Erythroblast (primary cell): ENCODE measurements at regions not wholly inside any gene's neighbourhood (a gene's known extent, or its start where the extent isn't known, plus 50 kb on each side); places are given as distances from the start of the nearest gene placed in this dataset.

Experiments used
- DNase-seq, 2 experiments: peaks; one replicate each; lab custom pipeline; 2025; lab: John Stamatoyannopoulos, UW
- GATA1 ChIP-seq: IDR thresholded peaks from 2 replicates; pipeline ENCODE4 v1.6.1; 2011; ENCODE audit warnings: low read depth, mild to moderate bottlenecking, control low read depth, low read length, moderate library complexity
- POLR2A ChIP-seq: IDR thresholded peaks from 2 replicates; pipeline ENCODE4 v1.6.1; 2011; ENCODE audit warnings: mild to moderate bottlenecking, low read length

DNA sequence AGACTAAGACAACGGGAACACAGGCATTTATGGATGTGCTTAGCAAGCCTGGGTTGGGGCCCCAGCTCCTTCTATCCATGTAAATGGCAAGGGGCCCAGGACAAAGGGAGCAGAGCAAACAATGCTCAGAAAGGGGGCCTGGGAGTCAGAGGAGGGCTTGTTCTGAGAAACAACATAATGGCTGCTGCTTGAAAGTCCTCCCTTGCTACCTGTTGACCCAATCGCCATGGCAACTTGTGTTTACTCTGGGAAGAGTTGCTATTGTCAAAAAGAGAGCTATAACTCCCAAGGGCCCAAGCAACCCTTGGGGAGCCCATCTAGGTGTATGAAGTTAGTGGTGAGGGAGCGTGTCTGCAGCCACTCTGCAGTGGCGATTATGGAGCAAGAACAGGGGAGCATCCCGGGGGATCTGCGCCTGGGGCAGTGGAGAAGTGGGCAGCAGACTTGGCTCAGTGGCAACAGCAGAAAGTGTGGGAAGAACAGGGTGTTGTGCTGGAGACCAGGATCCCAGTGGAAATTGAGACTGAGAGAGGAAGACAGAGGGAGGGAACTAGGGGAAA, 118.7 kb upstream of the NLRP1 start:
- TF ChIP-seq GATA1: no peak
- TF ChIP-seq POLR2A: no peak
- DNase-seq: no peak

DNA sequence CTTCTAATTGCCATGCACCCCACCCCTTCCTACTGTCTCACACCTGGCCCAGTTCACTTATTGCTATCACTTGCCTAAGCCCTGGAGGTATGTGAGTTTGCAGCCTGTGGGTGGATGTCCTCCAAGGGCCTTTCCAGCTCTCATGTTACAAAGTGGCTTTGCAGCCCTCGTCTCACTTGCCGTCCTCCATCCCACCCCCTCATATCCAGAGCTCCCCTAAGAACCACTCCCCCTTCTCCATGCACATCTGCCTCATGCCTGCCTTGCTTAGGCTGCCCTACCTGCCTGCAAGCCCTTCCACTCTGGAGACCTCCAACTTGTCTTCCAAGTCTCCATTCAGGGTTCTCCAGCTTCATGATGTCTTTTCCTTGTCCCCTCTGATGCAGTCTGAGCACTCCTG, 119.4 kb upstream of the NLRP1 start:
- TF ChIP-seq GATA1: no peak
- no peak for TF ChIP-seq POLR2A

DNA sequence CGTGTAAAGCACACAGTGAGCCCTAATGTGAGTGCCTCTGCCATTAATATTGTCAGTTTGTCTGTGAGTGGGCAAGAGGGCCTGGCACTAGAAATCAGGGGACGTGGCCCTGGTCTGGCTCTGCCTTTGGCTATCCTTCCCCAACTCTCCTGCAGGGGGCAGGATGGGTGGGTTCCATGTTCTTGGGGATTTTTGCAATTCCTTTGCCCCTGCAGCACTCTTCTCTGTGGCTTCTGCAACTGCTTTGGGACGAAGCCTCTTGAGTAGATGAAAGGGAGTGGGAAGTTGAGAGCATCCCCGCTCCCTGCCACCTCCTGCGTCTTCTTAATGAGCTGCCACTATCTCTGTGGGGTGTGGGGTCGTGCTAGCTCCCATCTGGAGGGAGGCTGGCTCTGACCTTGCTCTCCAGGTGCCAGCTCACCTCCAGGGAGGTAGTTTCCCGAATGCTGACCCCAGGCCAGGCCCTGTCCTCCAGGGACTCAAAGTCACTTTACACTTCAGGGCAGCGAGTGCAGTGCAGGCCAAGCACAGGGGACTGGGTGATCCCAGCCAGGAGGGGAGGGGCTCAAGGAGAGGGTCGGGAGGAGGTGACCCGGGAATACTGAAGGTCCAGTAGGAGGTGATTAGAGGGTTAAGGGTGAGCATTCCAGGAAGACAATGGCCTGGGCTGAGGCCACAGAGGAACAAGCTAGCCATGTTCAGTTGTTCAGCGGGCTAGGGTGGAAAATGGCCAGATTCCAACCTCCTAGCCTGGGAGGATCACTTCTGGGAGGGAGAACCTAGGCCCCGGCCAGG, 121.0 kb upstream of the NLRP1 start:
- TF ChIP-seq GATA1 (no peak), POLR2A (no peak)

More for the DNA sequence above, 119.4 kb upstream of the NLRP1 start:
- DNase-seq: no peak

DNA sequence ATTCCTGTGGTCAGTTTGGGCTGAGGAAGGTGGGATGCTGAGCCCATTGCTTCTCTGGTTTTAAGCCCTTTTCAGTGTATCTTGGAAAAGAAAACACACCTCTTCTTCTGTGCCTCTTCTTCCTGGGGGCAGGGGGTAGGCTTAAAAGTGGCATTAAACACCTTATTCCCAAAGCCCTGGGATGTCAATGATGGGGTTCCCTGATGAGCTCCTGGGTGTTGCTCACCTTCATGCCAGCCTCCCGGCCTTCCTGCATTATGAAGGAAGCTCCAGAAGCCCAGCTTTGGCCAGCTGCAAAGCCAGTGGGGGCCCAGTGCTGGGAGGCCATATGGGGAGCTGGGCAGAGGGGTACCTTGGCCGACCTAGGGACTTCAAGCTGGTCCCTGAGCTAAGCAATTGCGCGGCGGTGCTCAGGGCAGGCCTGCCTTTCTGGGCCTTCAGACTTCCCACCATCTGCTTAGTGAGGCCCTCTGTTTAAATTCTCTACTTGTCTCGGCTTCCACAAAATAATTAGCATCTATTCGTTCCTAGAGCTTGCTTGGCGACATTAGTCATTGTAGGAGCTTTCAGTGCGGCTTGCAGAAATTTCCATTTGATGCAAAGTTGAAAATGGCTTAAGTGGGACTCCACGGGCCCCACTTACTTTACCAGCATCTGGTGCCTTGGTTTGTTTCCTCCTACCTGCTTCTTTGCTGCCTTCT, 121.7 kb upstream of the NLRP1 start:
- DNase-seq: no peak
- TF ChIP-seq POLR2A (no peak), GATA1 (no peak)

More for the DNA sequence above, 121.0 kb upstream of the NLRP1 start:
- DNase-seq: peak in 1 of 2 experiments; percentile 3

DNA sequence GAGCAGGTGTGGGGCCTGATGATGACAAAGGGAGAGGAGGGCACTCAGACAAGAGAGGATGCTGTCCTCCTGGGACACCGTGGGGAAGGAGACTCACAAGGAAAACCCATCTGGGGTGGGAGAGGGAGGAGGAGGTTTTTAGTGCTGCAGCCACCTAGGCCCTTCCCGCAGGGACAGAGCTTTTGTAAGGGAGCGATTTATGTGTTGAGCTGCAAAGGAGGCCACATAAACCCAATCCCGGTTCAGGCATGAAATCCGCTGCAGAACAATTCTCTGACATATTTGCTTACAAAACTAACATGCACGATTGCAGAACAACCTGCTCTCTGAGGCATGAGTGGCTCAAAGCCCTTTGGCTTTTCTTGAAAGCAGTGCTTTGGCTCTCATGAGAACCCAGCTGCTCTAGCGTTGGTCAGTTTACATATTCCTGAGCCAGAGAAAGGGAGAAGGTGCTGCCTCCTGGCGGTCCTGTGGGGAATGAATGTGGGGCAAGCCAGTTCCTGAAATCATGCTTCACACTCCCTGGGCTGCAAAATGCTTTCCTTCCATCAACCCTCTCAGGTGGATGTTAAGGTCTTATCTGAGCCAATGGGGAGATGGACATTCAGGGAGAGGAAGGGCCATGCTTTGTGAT, 122.4 kb upstream of the NLRP1 start:
- peak; percentile 31 to 60 for DNase-seq
- no peak for TF ChIP-seq POLR2A
- TF ChIP-seq GATA1: no peak

DNA sequence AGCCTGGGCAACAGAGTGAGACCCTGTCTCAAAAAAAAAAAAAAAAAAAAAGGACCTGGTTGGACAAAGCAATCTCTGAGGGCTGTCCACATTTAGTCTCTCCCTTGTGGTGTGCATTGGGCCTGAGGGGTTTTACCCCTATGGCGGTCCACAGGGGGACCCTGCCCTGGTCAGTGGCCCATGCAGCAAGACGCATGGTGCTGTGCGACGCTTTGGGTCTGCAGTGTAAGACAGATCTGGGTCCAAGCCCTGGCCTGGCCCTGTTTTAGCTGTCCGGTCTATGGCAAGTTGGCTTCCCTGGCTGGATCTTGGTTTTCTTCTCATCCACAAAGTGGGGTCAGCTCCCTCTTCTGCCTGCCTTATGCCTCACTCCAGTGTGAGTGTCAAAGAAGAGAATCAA, 123.2 kb upstream of the NLRP1 start:
- TF ChIP-seq POLR2A: no peak
- no peak for TF ChIP-seq GATA1
- DNase-seq: no peak

DNA sequence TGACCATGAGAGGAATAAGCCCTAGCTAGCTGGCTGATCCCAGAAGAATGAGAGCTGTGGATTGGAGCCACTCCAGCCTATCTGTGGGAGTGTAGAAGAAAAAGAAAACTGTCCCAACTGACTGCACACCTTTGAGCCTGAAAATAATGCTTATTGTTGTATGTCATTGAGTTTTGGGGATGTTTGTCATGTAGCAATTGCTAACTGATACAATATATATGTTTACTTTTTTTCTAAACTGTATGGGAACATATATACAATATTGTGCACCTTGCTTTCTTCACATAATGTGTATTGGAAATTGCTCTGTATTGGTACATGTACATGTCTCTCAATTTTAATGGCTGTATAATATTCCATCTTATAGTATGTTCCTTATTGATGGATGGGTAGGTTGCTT, 124.0 kb upstream of the NLRP1 start:
- TF ChIP-seq POLR2A (no peak), GATA1 (no peak)
- DNase-seq: no peak

DNA sequence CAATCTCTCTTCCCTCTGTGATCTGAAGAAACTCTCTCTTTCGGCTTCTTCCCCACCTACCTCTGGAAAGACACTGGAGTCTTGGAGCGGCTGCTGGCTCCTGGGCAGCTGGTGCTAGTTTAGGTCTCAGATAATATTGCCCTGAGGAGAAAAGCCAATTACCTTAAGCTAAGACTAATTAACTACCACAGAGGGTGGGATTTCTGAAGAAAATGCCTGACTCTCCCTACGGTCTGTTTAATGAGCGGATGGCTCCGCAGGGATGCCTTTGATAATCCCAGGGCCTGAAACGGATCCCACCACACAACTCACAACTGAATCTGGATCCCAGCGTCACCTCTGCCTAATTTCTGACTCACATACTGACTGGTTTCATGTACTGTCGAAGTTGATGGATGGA, 127.0 kb upstream of the NLRP1 start:
- DNase-seq: no peak
- no peak for TF ChIP-seq POLR2A
- no peak for TF ChIP-seq GATA1

DNA sequence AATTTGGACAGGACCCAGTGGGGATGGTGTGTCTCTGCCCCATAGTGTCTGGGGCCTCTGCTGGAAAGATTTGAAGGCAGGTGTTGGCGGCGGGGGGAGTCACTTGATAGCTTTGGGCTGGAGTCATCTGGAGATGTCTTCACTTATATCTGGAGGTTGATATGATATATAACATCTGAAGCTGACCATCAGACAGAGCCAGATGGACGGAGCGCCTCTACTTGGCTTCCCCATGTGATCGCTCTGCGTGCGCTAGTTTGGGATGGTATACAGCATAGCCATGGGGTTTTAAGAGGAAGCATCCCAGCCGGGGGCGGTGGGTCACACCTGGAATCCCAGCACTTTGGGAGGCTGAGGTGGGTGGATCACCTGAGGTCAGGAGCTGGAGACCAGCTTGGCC, 130.7 kb upstream of the NLRP1 start:
- TF ChIP-seq POLR2A (no peak), GATA1 (no peak)

DNA sequence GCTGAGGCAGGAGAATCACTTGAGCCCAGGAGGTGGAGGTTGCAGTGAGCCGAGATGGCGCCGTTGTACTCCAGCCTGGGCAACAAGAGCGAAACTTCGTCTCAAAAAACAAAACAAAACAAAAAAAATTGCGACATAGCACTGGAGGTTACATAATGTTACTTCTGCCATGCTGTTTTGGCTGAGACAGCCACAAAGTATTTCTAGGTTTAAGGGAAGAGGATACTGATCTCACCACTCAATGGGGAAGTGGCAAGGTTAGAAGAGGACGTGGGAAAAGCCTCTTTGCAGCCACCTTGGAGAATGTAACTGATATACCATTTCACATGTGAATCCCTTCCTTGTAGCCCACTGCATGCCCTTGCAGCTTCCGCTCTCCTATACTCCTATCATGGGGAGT, 131.2 kb upstream of the NLRP1 start:
- no peak for DNase-seq
- TF ChIP-seq POLR2A: no peak

More for the DNA sequence above, 130.7 kb upstream of the NLRP1 start:
- DNase-seq: no peak

DNA sequence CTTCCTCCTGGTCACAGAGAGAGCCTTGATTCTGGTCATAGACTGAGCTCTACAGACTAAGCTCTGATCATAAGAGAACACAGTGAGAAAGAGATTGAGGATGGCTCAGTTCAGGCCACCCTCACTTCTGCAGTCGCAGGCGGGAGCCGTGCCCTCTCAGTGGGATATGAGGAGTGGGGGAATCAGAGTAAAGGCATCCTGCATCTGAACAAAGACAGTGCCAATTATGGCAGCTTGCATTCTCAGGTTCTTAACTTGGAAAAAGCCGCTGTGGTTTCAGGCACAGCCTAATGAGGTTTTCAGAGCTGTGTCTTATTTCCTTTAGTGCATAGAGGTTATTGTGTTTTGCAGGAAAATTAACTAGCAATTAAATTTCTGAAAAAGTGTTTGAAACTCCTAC, 134.4 kb upstream of the NLRP1 start:
- TF ChIP-seq POLR2A (no peak), GATA1 (no peak)
- DNase-seq: no peak

DNA sequence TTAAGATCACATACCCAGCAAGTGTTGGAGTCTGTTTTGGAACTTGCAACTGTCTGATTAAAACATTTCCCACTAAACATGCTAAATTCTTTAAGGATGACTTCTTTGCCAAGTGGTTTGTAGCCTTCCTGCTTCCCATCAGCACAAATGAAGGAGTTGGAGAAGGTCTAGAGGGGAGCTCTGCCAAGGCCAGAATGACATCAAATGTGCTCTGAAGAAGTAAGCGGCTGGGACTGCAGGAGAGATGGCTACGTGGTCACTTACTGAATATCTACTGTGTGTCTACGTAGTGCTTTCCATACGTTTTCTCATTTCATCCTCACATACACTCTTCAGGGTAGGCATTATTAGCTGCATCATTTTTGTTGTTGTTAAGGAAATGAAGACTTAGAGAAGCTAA, 135.7 kb upstream of the NLRP1 start:
- DNase-seq: no peak
- no peak for TF ChIP-seq GATA1
- TF ChIP-seq POLR2A: no peak

DNA sequence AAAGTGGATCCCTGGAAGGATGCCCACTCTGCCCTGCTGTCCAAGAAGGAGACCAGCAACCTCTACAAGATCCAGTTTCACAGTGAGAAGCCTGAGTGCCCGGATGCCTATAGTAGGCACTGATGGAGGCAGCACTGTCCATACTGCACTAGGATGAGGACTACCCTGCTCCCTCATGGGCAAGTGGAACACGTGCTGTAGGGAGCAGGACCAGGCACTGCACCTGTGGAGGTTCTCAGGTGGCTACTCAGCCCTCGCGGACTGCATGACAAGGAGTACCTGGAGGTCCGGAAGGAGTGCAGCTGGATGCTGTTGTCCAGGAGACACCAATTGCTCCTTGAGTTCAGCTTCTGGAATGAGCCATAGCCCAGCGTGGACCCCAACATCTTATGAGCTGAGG, 146.1 kb upstream of the NLRP1 start:
- TF ChIP-seq POLR2A (no peak), GATA1 (no peak)
- no peak for DNase-seq

DNA sequence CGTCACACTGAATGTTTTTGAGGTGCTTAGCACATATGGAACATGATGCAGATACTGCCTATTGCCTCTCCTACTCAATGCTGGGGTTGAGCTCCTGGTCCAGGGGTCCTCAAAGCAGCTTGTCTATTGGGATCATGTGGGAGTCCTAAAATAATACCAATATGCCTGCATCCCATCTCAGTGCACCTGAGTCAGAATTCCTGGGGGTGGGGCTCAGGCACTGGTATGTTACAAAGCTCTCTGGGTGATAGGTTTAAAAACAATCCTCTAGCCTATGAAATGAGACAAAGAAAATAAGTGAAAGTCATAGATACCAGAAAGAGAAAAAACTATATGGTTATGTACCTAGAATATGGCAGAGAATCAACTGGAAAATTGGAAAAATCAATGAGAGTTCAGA, 156.6 kb upstream of the NLRP1 start:
- no peak for DNase-seq
- TF ChIP-seq POLR2A (no peak), GATA1 (no peak)
